Keratinocyte (primary cell): ENCODE measurements at regions not wholly inside any gene's neighbourhood (a gene's known extent, or its start where the extent isn't known, plus 50 kb on each side); places are given as distances from the start of the nearest gene placed in this dataset.

Experiments used
- DNase-seq: peaks from one replicate; pipeline ENCODE4 v3.0.0-alpha.2; 2011; ENCODE audit warnings: low read depth, missing footprints, low spot score
- FAIRE-seq: peaks from 2 replicates; lab custom pipeline; 2011; peaks lifted over from hg19 to GRCh38; lab: Jason Lieb, UNC
- H2AFZ ChIP-seq: 2 replicates; pipeline ENCODE4 v1.6.0; 2012; ENCODE audit warnings: low read length, control low read depth, inconsistent platforms; ENCODE audit not compliant: control insufficient read depth
- H3K27ac ChIP-seq: 2 replicates; pipeline ENCODE4 v1.5.1; 2011; ENCODE audit warnings: low read length; ENCODE audit not compliant: control insufficient read depth, insufficient read depth
- H3K27me3 ChIP-seq: 3 replicates; pipeline ENCODE4 v1.6.0; 2011; ENCODE audit warnings: low read length; ENCODE audit not compliant: control insufficient read depth, insufficient read depth; ENCODE audit errors: extremely low read depth
- H3K36me3 ChIP-seq, 2 experiments: 2 replicates in 1 of 2; 3 replicates in 1 of 2; pipeline ENCODE4 v1.5.1; 2011; ENCODE audit warnings: low read length in 2 of 2, mild to moderate bottlenecking in 1 of 2; ENCODE audit not compliant: control insufficient read depth in 2 of 2, insufficient read depth in 2 of 2; ENCODE audit errors: extremely low read depth in 1 of 2
- H3K4me1 ChIP-seq: 3 replicates; pipeline ENCODE4 v1.5.1; 2011; ENCODE audit warnings: low read length; ENCODE audit not compliant: control insufficient read depth, insufficient read depth; ENCODE audit errors: extremely low read depth
- H3K4me2 ChIP-seq: 3 replicates; pipeline ENCODE4 v1.6.0; 2011; ENCODE audit warnings: low read depth, low read length; ENCODE audit not compliant: control insufficient read depth, insufficient read depth; ENCODE audit errors: extremely low read depth
- H3K4me3 ChIP-seq, 3 experiments: fragments of 200-600 bp in 1 of 3; sonication (generic) in 1 of 3; 2 replicates in 2 of 3; 3 replicates in 1 of 3; pipeline ENCODE4 v1.5.1; 2011 to 2016; ENCODE audit warnings: low read length in 3 of 3, mild to moderate bottlenecking in 3 of 3, control low read depth in 2 of 3, inconsistent platforms in 1 of 3, low read depth in 1 of 3, mixed read lengths in 1 of 3, mixed run types in 1 of 3, moderate library complexity in 1 of 3; ENCODE audit not compliant: control insufficient read depth in 2 of 3, insufficient read depth in 2 of 3; ENCODE audit errors: extremely low read depth in 1 of 3
- H3K79me2 ChIP-seq: 2 replicates; pipeline ENCODE4 v1.6.0; 2012; ENCODE audit warnings: low read length; ENCODE audit not compliant: control insufficient read depth, insufficient read depth
- H3K9ac ChIP-seq: 3 replicates; pipeline ENCODE4 v1.6.0; 2011; ENCODE audit warnings: low read length; ENCODE audit not compliant: control insufficient read depth, insufficient read depth; ENCODE audit errors: extremely low read depth
- H3K9me1 ChIP-seq: 3 replicates; pipeline ENCODE4 v1.6.0; 2011; ENCODE audit warnings: low read length; ENCODE audit not compliant: control insufficient read depth, insufficient read depth; ENCODE audit errors: extremely low read depth
- H3K9me3 ChIP-seq: 2 replicates; pipeline ENCODE4 v1.5.1; 2012; ENCODE audit warnings: low read depth, low read length; ENCODE audit not compliant: control insufficient read depth
- H4K20me1 ChIP-seq: 3 replicates; pipeline ENCODE4 v1.6.0; 2011; ENCODE audit warnings: low read length; ENCODE audit not compliant: control insufficient read depth, insufficient read depth; ENCODE audit errors: extremely low read depth
- EZH2 ChIP-seq: IDR thresholded peaks from one replicate; pipeline ENCODE4 v1.6.1; 2012; ENCODE audit warnings: inconsistent platforms, mild to moderate bottlenecking, low read length, moderate library complexity
- dilution Hi-C: fragments of 300-500 bp; cut with MboI; formaldehyde crosslinking; loops from one replicate; pipeline ENCODE4 v1.7.0; 2020; ENCODE audit warnings: low sequenced_read_pairs; ENCODE audit not compliant: extremely low pct_ligation_motif_present
- TF ChIP-seq, protein P1 (sequence below), 3 experiments: IDR thresholded peaks in 1 of 3; conservative IDR thresholded peaks in 1 of 3; optimal IDR thresholded peaks in 1 of 3; 2 replicates in 2 of 3; 3 replicates in 1 of 3; pipeline versions ENCODE3 to v1.5.1; 2011; ENCODE audit warnings: low read length in 3 of 3, mild to moderate bottlenecking in 3 of 3, moderate library complexity in 2 of 3, control low read depth in 1 of 3, inconsistent platforms in 1 of 3; ENCODE audit not compliant: insufficient read depth in 2 of 3; ENCODE audit errors: extremely low read depth in 1 of 3

DNA sequence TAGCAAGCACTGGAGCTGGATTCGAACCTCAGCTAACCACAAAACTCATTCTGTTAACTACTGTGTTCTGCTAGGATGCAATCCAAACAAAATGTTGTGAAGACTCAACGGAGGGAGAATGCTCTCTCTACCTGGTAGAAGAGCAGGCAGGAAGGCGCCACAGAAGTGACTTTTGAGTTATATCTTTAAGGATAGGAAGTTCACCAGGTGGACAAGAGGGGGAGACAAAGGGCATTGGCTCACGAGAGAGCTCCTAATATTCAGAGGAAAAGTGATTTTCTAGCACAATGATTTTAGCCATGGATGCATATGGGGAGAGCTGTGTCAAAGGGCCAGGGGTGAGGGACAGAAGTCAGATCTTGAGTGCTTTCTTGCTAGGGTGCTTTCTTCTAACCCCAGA lies 108.4 kb upstream of the MAFB start:
- H3K79me2 ChIP-seq: no peaks in the 10 kb centered on the region
- H3K27ac ChIP-seq: no peak overlapping the region
- no peaks in the 10 kb centered on the region for H3K9me1 ChIP-seq
- H4K20me1 ChIP-seq: no peaks in the 10 kb centered on the region
- no peaks in the 10 kb centered on the region for H3K9me3 ChIP-seq
- H3K36me3 ChIP-seq: no peaks in the 10 kb centered on the region
- TF ChIP-seq, protein P1, sequence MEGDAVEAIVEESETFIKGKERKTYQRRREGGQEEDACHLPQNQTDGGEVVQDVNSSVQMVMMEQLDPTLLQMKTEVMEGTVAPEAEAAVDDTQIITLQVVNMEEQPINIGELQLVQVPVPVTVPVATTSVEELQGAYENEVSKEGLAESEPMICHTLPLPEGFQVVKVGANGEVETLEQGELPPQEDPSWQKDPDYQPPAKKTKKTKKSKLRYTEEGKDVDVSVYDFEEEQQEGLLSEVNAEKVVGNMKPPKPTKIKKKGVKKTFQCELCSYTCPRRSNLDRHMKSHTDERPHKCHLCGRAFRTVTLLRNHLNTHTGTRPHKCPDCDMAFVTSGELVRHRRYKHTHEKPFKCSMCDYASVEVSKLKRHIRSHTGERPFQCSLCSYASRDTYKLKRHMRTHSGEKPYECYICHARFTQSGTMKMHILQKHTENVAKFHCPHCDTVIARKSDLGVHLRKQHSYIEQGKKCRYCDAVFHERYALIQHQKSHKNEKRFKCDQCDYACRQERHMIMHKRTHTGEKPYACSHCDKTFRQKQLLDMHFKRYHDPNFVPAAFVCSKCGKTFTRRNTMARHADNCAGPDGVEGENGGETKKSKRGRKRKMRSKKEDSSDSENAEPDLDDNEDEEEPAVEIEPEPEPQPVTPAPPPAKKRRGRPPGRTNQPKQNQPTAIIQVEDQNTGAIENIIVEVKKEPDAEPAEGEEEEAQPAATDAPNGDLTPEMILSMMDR (optimal IDR thresholded peaks at IDR 0.05 in 1 of 3, IDR thresholded peaks at IDR 0.05 in 1 of 3, conservative IDR thresholded peaks at IDR 0.05 in 1 of 3; ENCODE audit: extremely low read depth in 1 of 3, insufficient read depth in 2 of 3, low read length in 3 of 3): peak; percentile 44 to 65 (median 53)
- no peak for TF ChIP-seq EZH2
- dilution Hi-C loops: no loop called here
- DNase-seq: no peak
- H3K4me3 ChIP-seq: no peak overlapping the region
- no peak for FAIRE-seq
- H2AFZ ChIP-seq: no peak overlapping the region
- H3K4me2 ChIP-seq: no peak overlapping the region
- H3K9ac ChIP-seq: no peak overlapping the region
- peaks cover 5% of the 10 kb centered on the region for H3K27me3 ChIP-seq
- H3K4me1 ChIP-seq: no peaks in the 10 kb centered on the region

DNA sequence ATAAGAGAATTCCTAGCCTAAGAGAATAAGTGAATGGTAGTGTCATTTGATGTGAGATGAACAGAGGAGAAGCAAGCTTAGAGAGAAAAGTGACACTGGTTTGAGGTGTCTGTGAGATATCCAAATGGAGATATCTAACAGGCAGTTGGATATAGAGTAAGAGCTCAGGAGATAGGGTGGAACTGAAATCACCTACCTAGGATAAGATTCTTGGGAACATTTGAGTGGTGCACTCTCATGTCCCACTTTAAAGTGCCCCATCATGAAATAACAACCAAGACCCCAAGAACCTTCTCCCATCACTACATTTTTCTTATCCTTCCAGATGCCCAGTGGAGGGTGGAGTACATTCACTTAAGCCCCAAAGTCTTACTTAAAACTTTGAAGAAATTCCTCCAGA lies 109.0 kb upstream of the MAFB start:
- FAIRE-seq: no peak
- dilution Hi-C loops: no loop called here

More for the DNA sequence above, 109.0 kb upstream of the MAFB start:
- Histone ChIP-seq H3K79me2 (no peaks in the 10 kb centered on the region), H3K9me1 (no peaks in the 10 kb centered on the region), H3K27ac (no peak overlapping the region), H3K4me3 (no peak overlapping the region), H3K36me3 (no peaks in the 10 kb centered on the region), H3K4me1 (no peaks in the 10 kb centered on the region), H3K9ac (no peak overlapping the region), H3K9me3 (no peaks in the 10 kb centered on the region), H3K27me3 (peaks cover 5% of the 10 kb centered on the region), H3K4me2 (no peak overlapping the region), H4K20me1 (no peaks in the 10 kb centered on the region), H2AFZ (no peak overlapping the region)
- TF ChIP-seq EZH2: no peak
- TF ChIP-seq, protein P1 (optimal IDR thresholded peaks at IDR 0.05 in 1 of 3, IDR thresholded peaks at IDR 0.05 in 1 of 3, conservative IDR thresholded peaks at IDR 0.05 in 1 of 3; ENCODE audit: extremely low read depth in 1 of 3, insufficient read depth in 2 of 3, low read length in 3 of 3): no peak
- no peak for DNase-seq
